Cardiac fibroblast (primary cell): ENCODE measurements at regions not wholly inside any gene's neighbourhood (a gene's known extent, or its start where the extent isn't known, plus 50 kb on each side); places are given as distances from the start of the nearest gene placed in this dataset.

Experiments used
- DNase-seq, 2 donors: peaks; one replicate each; pipeline versions ENCODE4 v3.0.0 to v3.0.0-alpha.2; 2010; ENCODE audit warnings: low read depth in 2 of 2
- H3K4me3 ChIP-seq, 2 donors: replicated peaks in 1 of 2; 1 replicate in 1 of 2; 2 replicates in 1 of 2; pipeline ENCODE4 v1.5.1; 2011; ENCODE audit warnings: low read depth in 2 of 2, low read length in 2 of 2, mild to moderate bottlenecking in 2 of 2, moderate library complexity in 1 of 2
- TF ChIP-seq, protein P1 (sequence below): IDR thresholded peaks from one replicate; pipeline ENCODE4 v1.5.1; 2011; ENCODE audit warnings: low read depth, mild to moderate bottlenecking, low read length, inconsistent platforms

DNA sequence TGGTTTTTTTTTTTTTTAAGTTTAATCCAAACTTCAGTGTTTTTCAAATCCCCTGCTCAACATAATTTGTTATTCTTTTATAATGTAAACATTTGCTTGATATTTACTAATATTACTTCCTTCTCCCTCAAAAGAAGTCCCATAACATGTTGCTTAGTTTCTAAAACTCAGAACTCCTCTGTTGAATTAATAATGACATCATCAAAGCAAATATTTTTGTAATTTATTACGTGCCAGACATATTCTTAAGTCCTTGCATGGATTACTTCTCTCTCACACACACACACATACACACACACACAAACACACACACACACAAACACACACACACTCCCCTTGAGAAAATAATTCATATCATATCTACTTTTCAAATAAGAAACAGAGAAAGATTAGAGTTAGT lies 1432.3 kb upstream of the SPRY2 start:
- no peak for DNase-seq
- no peak overlapping the region for H3K4me3 ChIP-seq
- TF ChIP-seq, protein P1, sequence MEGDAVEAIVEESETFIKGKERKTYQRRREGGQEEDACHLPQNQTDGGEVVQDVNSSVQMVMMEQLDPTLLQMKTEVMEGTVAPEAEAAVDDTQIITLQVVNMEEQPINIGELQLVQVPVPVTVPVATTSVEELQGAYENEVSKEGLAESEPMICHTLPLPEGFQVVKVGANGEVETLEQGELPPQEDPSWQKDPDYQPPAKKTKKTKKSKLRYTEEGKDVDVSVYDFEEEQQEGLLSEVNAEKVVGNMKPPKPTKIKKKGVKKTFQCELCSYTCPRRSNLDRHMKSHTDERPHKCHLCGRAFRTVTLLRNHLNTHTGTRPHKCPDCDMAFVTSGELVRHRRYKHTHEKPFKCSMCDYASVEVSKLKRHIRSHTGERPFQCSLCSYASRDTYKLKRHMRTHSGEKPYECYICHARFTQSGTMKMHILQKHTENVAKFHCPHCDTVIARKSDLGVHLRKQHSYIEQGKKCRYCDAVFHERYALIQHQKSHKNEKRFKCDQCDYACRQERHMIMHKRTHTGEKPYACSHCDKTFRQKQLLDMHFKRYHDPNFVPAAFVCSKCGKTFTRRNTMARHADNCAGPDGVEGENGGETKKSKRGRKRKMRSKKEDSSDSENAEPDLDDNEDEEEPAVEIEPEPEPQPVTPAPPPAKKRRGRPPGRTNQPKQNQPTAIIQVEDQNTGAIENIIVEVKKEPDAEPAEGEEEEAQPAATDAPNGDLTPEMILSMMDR, result no peak

DNA sequence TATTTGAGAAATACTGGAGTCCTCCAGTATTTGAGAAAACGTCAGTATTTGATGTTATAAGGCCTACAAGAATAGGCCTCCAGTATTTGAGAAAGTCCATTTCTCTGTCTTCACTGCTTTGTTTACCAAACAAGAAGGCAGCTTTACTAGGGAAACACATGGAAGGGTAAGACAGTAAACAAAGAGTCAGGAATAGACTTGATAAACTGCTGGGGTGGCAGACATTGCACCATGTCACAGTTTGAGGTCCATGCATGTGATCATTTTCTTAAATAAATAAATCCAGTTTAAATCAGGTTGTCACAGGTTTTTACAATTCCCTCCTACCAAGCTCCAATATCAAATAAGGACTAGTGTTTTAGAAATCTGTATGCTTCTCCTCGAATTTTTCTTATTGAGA lies 1431.0 kb upstream of the SPRY2 start:
- DNase-seq, result no peak

DNA sequence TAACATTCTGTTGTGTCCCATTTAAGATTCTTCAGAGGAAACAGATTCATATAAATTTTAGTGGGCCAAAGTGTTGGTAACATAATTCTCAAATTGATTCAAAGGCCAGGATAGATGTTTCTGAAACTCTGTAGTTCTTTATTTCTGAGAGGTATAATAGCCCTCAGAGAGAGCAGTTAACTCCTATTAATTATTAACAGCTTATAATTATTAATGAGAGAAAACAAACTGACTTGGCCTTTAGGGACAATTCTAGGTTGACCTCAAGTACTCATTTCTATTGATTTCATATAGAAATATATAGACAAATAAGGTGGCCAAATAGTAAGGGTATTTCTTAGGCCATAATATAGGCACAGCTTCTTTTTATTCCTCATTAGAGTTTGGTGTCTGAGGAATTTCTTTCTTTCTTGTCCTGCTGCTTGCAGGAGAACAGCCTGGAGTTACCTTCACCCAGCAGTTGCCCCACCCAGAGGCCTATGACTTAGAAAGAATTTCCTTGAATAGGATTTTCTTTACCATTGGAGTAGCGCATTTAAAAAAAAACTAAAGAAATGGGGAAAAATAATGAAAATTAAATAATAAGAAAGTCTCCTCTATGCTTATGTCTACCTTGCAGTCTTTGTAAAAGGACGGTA lies 1430.1 kb upstream of the SPRY2 start:
- TF ChIP-seq, protein P1, result no peak
- no peak for DNase-seq
- no peak overlapping the region for H3K4me3 ChIP-seq

More for the DNA sequence above, 1431.0 kb upstream of the SPRY2 start:
- no peak overlapping the region for H3K4me3 ChIP-seq
- TF ChIP-seq, protein P1, result no peak

DNA sequence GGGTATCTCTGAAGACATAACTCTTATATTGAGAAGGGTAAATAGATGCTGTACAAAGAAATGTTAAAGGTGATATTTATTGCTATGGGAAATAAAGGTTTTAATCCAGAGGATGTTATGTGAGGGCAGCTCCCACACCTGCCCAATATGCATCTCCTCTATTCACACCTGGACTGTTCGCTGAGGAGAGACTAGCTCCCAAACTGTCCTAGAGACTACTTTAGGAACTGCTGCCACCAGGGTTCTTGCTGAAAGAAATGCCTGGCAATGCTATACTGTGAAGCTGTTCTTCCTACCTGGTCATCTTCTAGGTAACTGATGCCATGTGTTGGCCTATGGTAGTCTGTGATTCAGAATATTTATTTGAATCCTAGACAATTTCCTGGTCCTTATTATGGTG lies 1421.5 kb upstream of the SPRY2 start:
- H3K4me3 ChIP-seq, result no peak overlapping the region
- TF ChIP-seq, protein P1, result no peak
- DNase-seq, result no peak

DNA sequence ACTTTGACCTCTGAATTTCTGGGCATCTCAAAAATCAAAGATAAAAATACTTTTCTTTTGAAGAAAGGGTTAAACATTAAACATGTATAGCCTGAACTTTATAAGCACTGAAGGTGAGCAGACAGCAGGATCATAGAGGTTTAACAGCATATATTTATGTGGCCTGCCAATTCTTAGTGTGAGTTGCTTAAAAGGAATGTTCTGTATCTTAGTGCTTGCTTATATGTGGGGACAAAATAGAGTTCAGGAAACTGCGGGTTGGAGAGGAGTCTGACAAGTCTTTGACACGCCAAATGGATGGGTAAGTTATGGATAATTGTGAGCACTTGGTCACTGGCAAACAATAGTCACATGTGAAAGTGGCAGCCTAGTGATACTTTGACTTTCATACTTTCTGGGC lies 1419.4 kb upstream of the SPRY2 start:
- H3K4me3 ChIP-seq, result no peak overlapping the region
- TF ChIP-seq, protein P1, result no peak
- DNase-seq, result no peak

DNA sequence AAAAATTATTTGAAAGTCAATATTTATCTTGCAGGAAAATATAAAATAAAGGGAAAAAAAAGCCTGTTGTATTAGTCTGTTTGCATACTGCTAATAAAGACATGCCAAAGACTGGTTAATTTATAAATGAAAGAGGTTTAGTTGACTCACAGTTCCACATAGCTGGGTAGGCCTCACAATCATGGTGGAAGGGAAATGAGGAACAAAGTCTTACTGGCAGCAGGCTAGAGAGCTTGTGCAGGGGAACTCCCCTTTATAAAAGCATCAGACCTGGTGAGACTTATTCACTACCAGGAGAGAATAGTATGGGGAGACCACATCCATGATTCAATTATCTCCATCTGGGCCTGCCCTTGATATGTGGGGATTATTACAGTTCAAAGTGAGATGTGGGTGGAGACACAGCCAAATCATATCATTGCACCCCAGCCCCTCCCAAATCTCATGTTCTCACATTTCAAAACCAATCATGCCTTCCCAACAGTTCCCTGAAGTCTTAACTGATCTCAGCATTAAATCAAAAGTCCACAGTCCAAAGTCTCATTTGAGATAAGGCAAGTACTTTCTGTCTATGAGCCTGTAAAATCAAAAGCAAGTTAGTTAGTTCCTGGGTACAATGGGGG lies 1416.5 kb upstream of the SPRY2 start:
- no peak overlapping the region for H3K4me3 ChIP-seq
- no peak for DNase-seq
- TF ChIP-seq, protein P1, result no peak

DNA sequence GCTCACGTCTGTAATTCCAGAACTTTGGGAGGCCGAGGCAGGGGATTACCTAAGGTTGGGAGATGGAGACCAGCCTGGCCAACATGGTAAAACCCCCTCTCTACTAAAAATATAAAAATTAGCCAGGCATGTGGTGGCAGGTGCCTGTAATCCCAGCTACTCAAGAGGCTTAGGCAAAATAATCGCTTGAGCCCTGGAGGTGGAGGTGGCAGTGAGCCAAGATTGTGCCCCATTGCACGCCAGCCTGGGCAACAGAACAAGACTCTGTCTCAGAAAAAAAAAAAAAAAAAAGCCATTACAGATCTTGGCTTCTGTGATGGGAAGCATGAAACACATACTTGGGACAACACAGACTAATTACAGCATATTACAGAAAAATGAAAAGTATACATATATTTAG lies 1404.5 kb upstream of the SPRY2 start:
- DNase-seq, result no peak
- no peak overlapping the region for H3K4me3 ChIP-seq
- TF ChIP-seq, protein P1, result no peak
